K562 (cell line): ENCODE measurements at regions not wholly inside any gene's neighbourhood (a gene's known extent, or its start where the extent isn't known, plus 50 kb on each side); places are given as distances from the start of the nearest gene placed in this dataset.

Experiments
- CBFA2T3 ChIP-seq: fragments of 450-650 bp; IDR thresholded peaks from 2 replicates; pipeline ENCODE4 v1.6.1; 2017
- ETV6 ChIP-seq, 3 experiments: fragments of 150-350 bp in 1 of 3; sonication (generic) in 1 of 3; formaldehyde crosslinking in 1 of 3; IDR thresholded peaks; 2 replicates each; pipeline versions ENCODE4 v1.6.1 to v1.8.0; 2014 to 2022; ENCODE audit warnings: borderline replicate concordance in 2 of 3, low read depth in 2 of 3, antibody characterized with exemption in 1 of 3, low read length in 1 of 3, mild to moderate bottlenecking in 1 of 3, missing genetic modification reagents in 1 of 3
- HOXB6 ChIP-seq: fragments of 250-450 bp; sonication (Bioruptor Pico); IDR thresholded peaks from 2 replicates; pipeline ENCODE4 v1.5.1; 2022; ENCODE audit warnings: mild to moderate bottlenecking, borderline replicate concordance
- JUNB ChIP-seq: fragments of 450-650 bp; formaldehyde crosslinking; conservative IDR thresholded peaks from 2 replicates; pipeline ENCODE4 v1.4.0; 2020; ENCODE audit warnings: mild to moderate bottlenecking
- NCOR1 ChIP-seq: fragments of 450-650 bp; IDR thresholded peaks from 2 replicates; pipeline ENCODE4 v1.6.1; 2016; ENCODE audit warnings: mild to moderate bottlenecking, moderate library complexity
- PCBP1 ChIP-seq: fragments of 200-400 bp; formaldehyde crosslinking; IDR thresholded peaks from 2 replicates; pipeline ENCODE4 v1.6.1; 2018; ENCODE audit warnings: mild to moderate bottlenecking, low read depth, low read length; ENCODE audit not compliant: poor library complexity, severe bottlenecking
- SLC30A9 ChIP-seq: fragments of 250-450 bp; sonication (Bioruptor Pico); IDR thresholded peaks from 2 replicates; pipeline ENCODE4 v1.8.0; 2022; ENCODE audit warnings: mild to moderate bottlenecking, moderate library complexity
- SMAD2 ChIP-seq: fragments of 150-350 bp; IDR thresholded peaks from 2 replicates; pipeline ENCODE4 v1.6.1; 2014; ENCODE audit warnings: low read depth, mild to moderate bottlenecking, low read length
- TCF7 ChIP-seq: sonication (generic); IDR thresholded peaks from 2 replicates; pipeline ENCODE4 v1.6.1; 2016; ENCODE audit warnings: antibody characterized with exemption, borderline replicate concordance
- XRCC3 ChIP-seq: fragments of 450-650 bp; IDR thresholded peaks from 2 replicates; pipeline ENCODE4 v1.6.1; 2017; ENCODE audit warnings: mild to moderate bottlenecking, moderate library complexity
- ZNF274 ChIP-seq: IDR thresholded peaks from 2 replicates; pipeline ENCODE4 v1.6.1; 2011; ENCODE audit warnings: low read depth, mild to moderate bottlenecking, low read length, moderate library complexity, borderline replicate concordance
- TF ChIP-seq, protein P1 (sequence below): fragments of 250-450 bp; sonication (Bioruptor Pico); IDR thresholded peaks from 2 replicates; pipeline ENCODE4 v1.5.0; 2021; ENCODE audit warnings: mild to moderate bottlenecking, borderline replicate concordance
- TF ChIP-seq, protein P2 (sequence below): fragments of 250-450 bp; sonication (Bioruptor Pico); IDR thresholded peaks from 2 replicates; pipeline ENCODE4 v1.4.0; 2020
- TF ChIP-seq, protein P3 (sequence below): fragments of 450-650 bp; formaldehyde crosslinking; IDR thresholded peaks from 2 replicates; pipeline ENCODE4 v1.4.0; 2022; ENCODE audit warnings: missing genetic modification characterization

GRCh38 chr3:177838766-177839350 is 641.6 kb upstream of the TBL1XR1 start (continued):
- TF ChIP-seq HOXB6 (CRISPR knock-in tag) (no peak), SLC30A9 (CRISPR knock-in tag) (no peak), CBFA2T3 (peak; percentile 79), SMAD2 (no peak), ZNF274 (no peak), NCOR1 (peak; percentile 40), PCBP1 (no peak), XRCC3 (no peak), ETV6 (IDR thresholded peaks at IDR 0.05; ENCODE audit: borderline replicate concordance in 1 of 2, low read depth in 2 of 2, low read length in 1 of 2) (no peak), ETV6 (CRISPR knock-in tag; IDR thresholded peaks at IDR 0.05; ENCODE audit: borderline replicate concordance) (no peak), JUNB (CRISPR knock-in tag) (no peak), TCF7 (no peak)
- TF ChIP-seq, protein P1, sequence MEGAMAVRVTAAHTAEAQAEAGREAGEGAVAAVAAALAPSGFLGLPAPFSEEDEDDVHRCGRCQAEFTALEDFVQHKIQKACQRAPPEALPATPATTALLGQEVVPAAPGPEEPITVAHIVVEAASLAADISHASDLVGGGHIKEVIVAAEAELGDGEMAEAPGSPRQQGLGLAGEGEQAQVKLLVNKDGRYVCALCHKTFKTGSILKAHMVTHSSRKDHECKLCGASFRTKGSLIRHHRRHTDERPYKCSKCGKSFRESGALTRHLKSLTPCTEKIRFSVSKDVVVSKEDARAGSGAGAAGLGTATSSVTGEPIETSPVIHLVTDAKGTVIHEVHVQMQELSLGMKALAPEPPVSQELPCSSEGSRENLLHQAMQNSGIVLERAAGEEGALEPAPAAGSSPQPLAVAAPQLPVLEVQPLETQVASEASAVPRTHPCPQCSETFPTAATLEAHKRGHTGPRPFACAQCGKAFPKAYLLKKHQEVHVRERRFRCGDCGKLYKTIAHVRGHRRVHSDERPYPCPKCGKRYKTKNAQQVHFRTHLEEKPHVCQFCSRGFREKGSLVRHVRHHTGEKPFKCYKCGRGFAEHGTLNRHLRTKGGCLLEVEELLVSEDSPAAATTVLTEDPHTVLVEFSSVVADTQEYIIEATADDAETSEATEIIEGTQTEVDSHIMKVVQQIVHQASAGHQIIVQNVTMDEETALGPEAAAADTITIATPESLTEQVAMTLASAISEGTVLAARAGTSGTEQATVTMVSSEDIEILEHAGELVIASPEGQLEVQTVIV = no peak
- TF ChIP-seq, protein P2, sequence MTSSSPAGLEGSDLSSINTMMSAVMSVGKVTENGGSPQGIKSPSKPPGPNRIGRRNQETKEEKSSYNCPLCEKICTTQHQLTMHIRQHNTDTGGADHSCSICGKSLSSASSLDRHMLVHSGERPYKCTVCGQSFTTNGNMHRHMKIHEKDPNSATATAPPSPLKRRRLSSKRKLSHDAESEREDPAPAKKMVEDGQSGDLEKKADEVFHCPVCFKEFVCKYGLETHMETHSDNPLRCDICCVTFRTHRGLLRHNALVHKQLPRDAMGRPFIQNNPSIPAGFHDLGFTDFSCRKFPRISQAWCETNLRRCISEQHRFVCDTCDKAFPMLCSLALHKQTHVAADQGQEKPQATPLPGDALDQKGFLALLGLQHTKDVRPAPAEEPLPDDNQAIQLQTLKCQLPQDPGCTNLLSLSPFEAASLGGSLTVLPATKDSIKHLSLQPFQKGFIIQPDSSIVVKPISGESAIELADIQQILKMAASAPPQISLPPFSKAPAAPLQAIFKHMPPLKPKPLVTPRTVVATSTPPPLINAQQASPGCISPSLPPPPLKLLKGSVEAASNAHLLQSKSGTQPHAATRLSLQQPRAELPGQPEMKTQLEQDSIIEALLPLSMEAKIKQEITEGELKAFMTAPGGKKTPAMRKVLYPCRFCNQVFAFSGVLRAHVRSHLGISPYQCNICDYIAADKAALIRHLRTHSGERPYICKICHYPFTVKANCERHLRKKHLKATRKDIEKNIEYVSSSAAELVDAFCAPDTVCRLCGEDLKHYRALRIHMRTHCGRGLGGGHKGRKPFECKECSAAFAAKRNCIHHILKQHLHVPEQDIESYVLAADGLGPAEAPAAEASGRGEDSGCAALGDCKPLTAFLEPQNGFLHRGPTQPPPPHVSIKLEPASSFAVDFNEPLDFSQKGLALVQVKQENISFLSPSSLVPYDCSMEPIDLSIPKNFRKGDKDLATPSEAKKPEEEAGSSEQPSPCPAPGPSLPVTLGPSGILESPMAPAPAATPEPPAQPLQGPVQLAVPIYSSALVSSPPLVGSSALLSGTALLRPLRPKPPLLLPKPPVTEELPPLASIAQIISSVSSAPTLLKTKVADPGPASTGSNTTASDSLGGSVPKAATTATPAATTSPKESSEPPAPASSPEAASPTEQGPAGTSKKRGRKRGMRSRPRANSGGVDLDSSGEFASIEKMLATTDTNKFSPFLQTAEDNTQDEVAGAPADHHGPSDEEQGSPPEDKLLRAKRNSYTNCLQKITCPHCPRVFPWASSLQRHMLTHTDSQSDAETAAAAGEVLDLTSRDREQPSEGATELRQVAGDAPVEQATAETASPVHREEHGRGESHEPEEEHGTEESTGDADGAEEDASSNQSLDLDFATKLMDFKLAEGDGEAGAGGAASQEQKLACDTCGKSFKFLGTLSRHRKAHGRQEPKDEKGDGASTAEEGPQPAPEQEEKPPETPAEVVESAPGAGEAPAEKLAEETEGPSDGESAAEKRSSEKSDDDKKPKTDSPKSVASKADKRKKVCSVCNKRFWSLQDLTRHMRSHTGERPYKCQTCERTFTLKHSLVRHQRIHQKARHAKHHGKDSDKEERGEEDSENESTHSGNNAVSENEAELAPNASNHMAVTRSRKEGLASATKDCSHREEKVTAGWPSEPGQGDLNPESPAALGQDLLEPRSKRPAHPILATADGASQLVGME (CRISPR knock-in tag) = no peak
- TF ChIP-seq, protein P3, sequence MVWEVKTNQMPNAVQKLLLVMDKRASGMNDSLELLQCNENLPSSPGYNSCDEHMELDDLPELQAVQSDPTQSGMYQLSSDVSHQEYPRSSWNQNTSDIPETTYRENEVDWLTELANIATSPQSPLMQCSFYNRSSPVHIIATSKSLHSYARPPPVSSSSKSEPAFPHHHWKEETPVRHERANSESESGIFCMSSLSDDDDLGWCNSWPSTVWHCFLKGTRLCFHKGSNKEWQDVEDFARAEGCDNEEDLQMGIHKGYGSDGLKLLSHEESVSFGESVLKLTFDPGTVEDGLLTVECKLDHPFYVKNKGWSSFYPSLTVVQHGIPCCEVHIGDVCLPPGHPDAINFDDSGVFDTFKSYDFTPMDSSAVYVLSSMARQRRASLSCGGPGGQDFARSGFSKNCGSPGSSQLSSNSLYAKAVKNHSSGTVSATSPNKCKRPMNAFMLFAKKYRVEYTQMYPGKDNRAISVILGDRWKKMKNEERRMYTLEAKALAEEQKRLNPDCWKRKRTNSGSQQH (CRISPR knock-in tag) = no peak
